Panc1 (cell line): ENCODE measurements at regions not wholly inside any gene's neighbourhood (a gene's known extent, or its start where the extent isn't known, plus 50 kb on each side); places are given as distances from the start of the nearest gene placed in this dataset.

Source experiments
- ATAC-seq: fragments of 200-7000 bp; cut with Tn5 transposase; 2 replicates; pipeline ENCODE4 v1.9.1; 2020; ENCODE audit warnings: mild to moderate bottlenecking, moderate library complexity
- BruUV-seq: library from RNA; stranded (reverse); fragments of 400-500 nt; replicated peaks from 2 replicates; lab custom pipeline; 2021; lab: Mats Ljungman, UMichigan
- CTCF ChIA-PET: fragments of 300-600 bp; sonication (Branson Sonifier 250); formaldehyde crosslinking; loops from one replicate; lab custom pipeline; 2022; ENCODE audit warnings: antibody characterized with exemption; lab: Charles Lee
- POLR2A ChIA-PET: fragments of 300-600 bp; sonication (Branson Sonifier 250); formaldehyde crosslinking; loops from one replicate; lab custom pipeline; 2022; ENCODE audit warnings: antibody characterized with exemption; lab: Charles Lee
- DNase-seq: peaks from one replicate; pipeline ENCODE4 v3.0.0-alpha.2; 2010; ENCODE audit warnings: low read depth, low spot score
- H3K27ac ChIP-seq: 2 replicates; pipeline ENCODE4 v1.5.1; 2011; ENCODE audit warnings: mild to moderate bottlenecking, low read length, inconsistent platforms
- H3K27me3 ChIP-seq: fragments of 200-500 bp; sonication (Bioruptor generic); 2 replicates; pipeline ENCODE4 v1.6.0; 2014; ENCODE audit warnings: low read length, inconsistent platforms; ENCODE audit not compliant: control insufficient read depth, insufficient read depth
- H3K36me3 ChIP-seq: fragments of 200-500 bp; sonication (Bioruptor generic); 2 replicates; pipeline ENCODE4 v1.5.1; 2014; ENCODE audit warnings: inconsistent platforms, mild to moderate bottlenecking, low read length, moderate library complexity; ENCODE audit not compliant: control insufficient read depth, insufficient read depth
- H3K4me1 ChIP-seq: 2 replicates; pipeline ENCODE4 v1.5.1; 2011; ENCODE audit warnings: inconsistent platforms, mild to moderate bottlenecking, low read length, moderate library complexity; ENCODE audit not compliant: control insufficient read depth, insufficient read depth
- H3K4me3 ChIP-seq, 2 experiments: 2 replicates each; pipeline ENCODE4 v1.5.1; 2011 to 2012; ENCODE audit warnings: low read depth in 2 of 2, low read length in 2 of 2, mild to moderate bottlenecking in 2 of 2, inconsistent platforms in 1 of 2, moderate library complexity in 1 of 2
- H3K9me3 ChIP-seq: fragments of 200-500 bp; sonication (Bioruptor generic); 2 replicates; pipeline ENCODE4 v1.5.1; 2014; ENCODE audit warnings: low read depth, mild to moderate bottlenecking, inconsistent platforms, low read length, moderate library complexity; ENCODE audit not compliant: control insufficient read depth, insufficient read depth
- CTCF ChIP-seq: fragments of 450-650 bp; IDR thresholded peaks from 2 replicates; pipeline ENCODE4 v1.5.1; 2017; ENCODE audit warnings: mild to moderate bottlenecking
- POLR2AphosphoS5 ChIP-seq: IDR thresholded peaks from 2 replicates; pipeline ENCODE4 v1.6.1; 2012; ENCODE audit warnings: mild to moderate bottlenecking, low read depth, low read length, moderate library complexity
- REST ChIP-seq, 2 experiments: IDR thresholded peaks; 2 replicates each; pipeline ENCODE4 v1.6.1; 2011 to 2012; ENCODE audit warnings: low read depth in 2 of 2, control low read depth in 1 of 2, low read length in 1 of 2, mild to moderate bottlenecking in 1 of 2, moderate library complexity in 1 of 2; ENCODE audit not compliant: insufficient read depth in 1 of 2
- SIN3A ChIP-seq: IDR thresholded peaks from 2 replicates; pipeline ENCODE4 v1.6.1; 2012; ENCODE audit warnings: low read depth, mild to moderate bottlenecking, low read length, moderate library complexity, borderline replicate concordance; ENCODE audit not compliant: insufficient read depth
- TCF7L2 ChIP-seq: IDR thresholded peaks from 2 replicates; pipeline ENCODE4 v1.6.1; 2011; ENCODE audit warnings: mild to moderate bottlenecking, low read depth, low read length, inconsistent platforms
- in situ Hi-C: cut with HindIII; loops from 2 replicates; pipeline ENCODE4 v1.10.0; 2016; ENCODE audit warnings: low sequenced_read_pairs, low pct_unique_long_range_greater_than_20kb
- intact Hi-C: fragments of 100-400 bp; cut with micrococcal nuclease; formaldehyde crosslinking; loops from one replicate; pipeline ENCODE4 v1.10.0; 2022; ENCODE audit not compliant: unreplicated experiment

- no peak for DNase-seq
- Histone ChIP-seq H3K4me3 (no peak overlapping the region), H3K9me3 (no peaks in the 10 kb centered on the region), H3K27me3 (no peaks in the 10 kb centered on the region), H3K36me3 (no peaks in the 10 kb centered on the region), H3K4me1 (peaks cover 6% of the 10 kb centered on the region), H3K27ac (no peak overlapping the region)
- no peak for ATAC-seq
- no peak for TF ChIP-seq REST (IDR thresholded peaks at IDR 0.05; ENCODE audit: insufficient read depth in 1 of 2, low read depth in 2 of 2, low read length in 1 of 2)
- TF ChIP-seq POLR2AphosphoS5, result no peak
- no peak for TF ChIP-seq SIN3A
- TF ChIP-seq CTCF, result no peak
- no peak for TF ChIP-seq TCF7L2
- POLR2A ChIA-PET, result no interaction called here
- CTCF ChIA-PET, result no interaction called here
- in situ Hi-C loops, result no loop called here
- no TSS peak for BruUV-seq
- intact Hi-C loops, result no loop called here
Measured at GRCh38 chr15:95328559-95328958, 1001.9 kb upstream of the NR2F2 start.

GRCh38 chr15:95329362-95329761 is 1001.1 kb upstream of the NR2F2 start:
- ATAC-seq, result no peak
- CTCF ChIA-PET, result no interaction called here
- no peaks in the 10 kb centered on the region; the same call in 1 of the 2 replicates for H3K4me1 ChIP-seq
- no peaks in the 10 kb centered on the region for H3K27me3 ChIP-seq
- H3K36me3 ChIP-seq, result no peaks in the 10 kb centered on the region
- DNase-seq, result no peak
- in situ Hi-C loops, result no loop called here
- H3K4me3 ChIP-seq, result no peak overlapping the region
- TF ChIP-seq SIN3A (no peak), POLR2AphosphoS5 (no peak), REST (IDR thresholded peaks at IDR 0.05; ENCODE audit: insufficient read depth in 1 of 2, low read depth in 2 of 2, low read length in 1 of 2) (no peak)
- no peak overlapping the region for H3K27ac ChIP-seq
- no peaks in the 10 kb centered on the region for H3K9me3 ChIP-seq
- intact Hi-C loops, result no loop called here
- POLR2A ChIA-PET, result no interaction called here
- BruUV-seq, result no TSS peak
